ENCODE measurements at regions not wholly inside any gene's neighbourhood (a gene's known extent, or its start where the extent isn't known, plus 50 kb on each side); places are given as distances from the start of the nearest gene placed in this dataset.

DNA sequence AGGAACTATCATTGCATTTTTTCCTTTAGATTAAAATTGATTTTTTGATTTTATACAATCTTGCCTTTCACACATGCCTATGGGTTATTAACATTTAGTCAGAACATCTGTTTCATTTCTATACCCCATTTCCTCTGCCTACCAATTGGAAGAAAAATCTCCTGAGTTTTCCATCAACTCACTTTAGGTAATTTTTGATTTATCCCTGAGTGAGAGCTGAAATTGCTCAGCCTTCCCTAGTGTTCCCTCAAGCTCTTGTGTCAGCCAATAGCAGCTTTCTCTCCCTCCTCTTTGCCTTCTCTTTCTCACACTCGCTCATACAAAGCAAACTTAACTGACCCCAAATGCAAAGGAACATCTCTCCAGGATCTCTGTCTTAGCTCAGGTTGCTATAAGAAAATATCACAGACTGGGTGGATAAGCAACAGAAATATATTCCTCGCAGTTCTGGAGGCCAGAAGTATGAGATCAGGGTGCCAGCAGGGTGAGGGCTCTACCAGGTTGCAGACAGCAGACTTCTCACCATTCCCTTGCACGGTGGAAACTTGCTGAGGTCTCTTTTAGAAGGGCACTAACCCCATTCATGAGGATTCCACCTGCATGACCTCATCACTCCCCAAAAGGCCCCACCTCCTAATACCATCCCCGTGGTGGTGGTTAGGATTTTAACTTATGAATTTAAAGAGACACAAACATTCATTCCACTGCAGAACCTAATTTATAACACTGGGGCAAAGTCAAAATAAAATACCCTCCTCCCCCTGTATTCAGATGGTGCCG lies 224.2 kb upstream of the SFSWAP start:
- H3K27ac ChIP-seq, result no peak overlapping the region

DNA sequence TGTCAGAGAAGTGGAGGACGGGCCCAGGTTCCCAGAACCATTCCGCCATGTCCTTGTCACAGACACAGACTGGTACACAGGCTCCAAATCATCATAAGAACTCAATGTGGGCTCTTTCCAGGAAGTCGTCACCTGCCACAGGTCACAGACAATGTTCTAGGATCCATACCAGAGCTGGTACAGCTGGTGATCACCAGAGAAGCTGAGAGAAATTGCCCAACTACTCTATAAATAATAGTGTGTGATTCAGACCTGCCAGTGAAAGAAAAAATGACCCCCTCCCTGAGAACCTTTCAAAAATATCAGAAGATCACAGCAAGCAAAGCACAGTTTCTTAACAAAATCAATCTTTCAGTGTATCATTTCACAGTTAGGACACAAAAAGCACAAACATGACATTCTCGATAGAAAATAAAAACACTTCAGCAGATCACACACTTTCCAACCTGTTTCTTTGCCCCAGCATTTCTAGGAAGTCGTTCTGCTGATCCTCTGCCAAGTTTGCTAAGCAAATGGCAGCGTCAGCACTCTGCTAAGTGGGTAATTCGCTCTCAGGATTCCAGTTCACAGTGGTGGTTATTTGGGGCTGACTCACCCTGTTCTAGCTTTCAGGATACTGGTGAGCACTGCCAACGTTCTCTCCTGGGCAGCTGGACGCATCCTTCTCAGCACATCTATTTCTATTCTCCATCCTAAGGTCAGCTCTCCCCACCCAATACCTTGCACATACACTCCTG lies 223.3 kb upstream of the SFSWAP start:
- Histone ChIP-seq H3K9me3 (replicated peaks in 1 of 3) (no peaks in the 10 kb centered on the region), H3K4me3 (no peak overlapping the region), H3K27ac (no peak overlapping the region), H3K27me3 (no peaks in the 10 kb centered on the region), H3K4me1 (replicated peaks in 1 of 2) (no peaks in the 10 kb centered on the region), H3K36me3 (replicated peaks in 1 of 2) (no peaks in the 10 kb centered on the region)
- no peak for TF ChIP-seq POLR2A (IDR thresholded peaks at IDR 0.05)
- intact Hi-C loops (cut with DNase I), result no loop called here
- 27 to 46% (median 38%) methylated on average over 9 of the region's 9 CpGs for WGBS, 4 donors
- peak in 5 of 7 donors; percentile 21 to 71 (median 34) for DNase-seq

More for the DNA sequence above, 224.2 kb upstream of the SFSWAP start:
- TF ChIP-seq CTCF (IDR thresholded peaks at IDR 0.05), result no peak
- no peak for TF ChIP-seq POLR2A (IDR thresholded peaks at IDR 0.05)
- Histone ChIP-seq H3K36me3 (replicated peaks in 1 of 2) (no peaks in the 10 kb centered on the region), H3K9me3 (replicated peaks in 1 of 3) (no peaks in the 10 kb centered on the region), H3K27me3 (no peaks in the 10 kb centered on the region), H3K4me1 (replicated peaks in 1 of 2) (no peaks in the 10 kb centered on the region), H3K4me3 (no peak overlapping the region)
- no peak for DNase-seq
- 51 to 64% (median 58%) methylated on average over 5 of the region's 5 CpGs for WGBS, 4 donors
- intact Hi-C loops (cut with DNase I), result no loop called here

DNA sequence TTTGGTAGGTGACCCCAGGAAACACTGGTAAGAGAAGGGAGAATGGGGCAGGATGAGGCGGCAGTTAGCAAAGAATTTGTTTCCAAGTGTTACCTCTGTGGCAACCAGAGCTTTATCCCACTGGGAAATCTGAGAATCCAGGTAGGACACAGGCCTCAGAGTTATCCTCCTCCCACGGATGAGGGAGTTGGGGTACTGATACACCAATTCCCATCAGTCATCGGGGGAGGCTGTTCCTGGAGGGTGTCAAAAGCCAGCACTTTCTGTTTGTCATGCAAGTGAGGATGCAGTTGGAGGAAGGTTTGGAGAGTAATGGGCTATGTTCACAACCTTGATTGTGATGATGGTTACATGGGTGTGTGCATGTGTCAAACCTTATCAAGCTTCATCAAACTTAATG lies 221.2 kb upstream of the SFSWAP start:
- intact Hi-C loops (cut with DNase I), result no loop called here
- Histone ChIP-seq H3K9me3 (replicated peaks in 1 of 3) (no peaks in the 10 kb centered on the region), H3K4me1 (replicated peaks in 1 of 2) (no peaks in the 10 kb centered on the region), H3K27me3 (no peaks in the 10 kb centered on the region), H3K27ac (no peak overlapping the region), H3K36me3 (replicated peaks in 1 of 2) (no peaks in the 10 kb centered on the region), H3K4me3 (no peak overlapping the region)
- TF ChIP-seq CTCF (IDR thresholded peaks at IDR 0.05), result no peak
- TF ChIP-seq POLR2A (IDR thresholded peaks at IDR 0.05), result no peak
- no peak for DNase-seq
- 81 to 98% (median 88%) methylated on average over 3 of the region's 3 CpGs for WGBS, 4 donors

DNA sequence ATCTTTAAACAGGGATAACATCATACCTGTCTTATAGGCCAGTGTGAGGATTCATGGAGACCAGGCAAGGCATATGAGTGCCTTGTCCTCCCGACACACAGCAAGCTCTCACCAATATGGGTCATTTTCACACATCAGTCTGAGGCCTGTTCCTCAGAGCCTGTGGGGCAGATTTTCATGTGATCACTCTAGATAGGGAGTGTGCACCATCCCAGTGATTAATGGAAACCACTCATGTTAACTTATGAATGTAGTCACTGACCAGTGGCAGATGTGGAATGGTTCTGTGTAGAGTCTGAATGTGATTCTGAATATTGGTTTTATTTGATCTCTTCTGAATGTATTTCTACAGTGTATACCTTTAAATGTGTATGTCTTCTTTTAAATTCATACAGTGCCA lies 219.7 kb upstream of the SFSWAP start:
- no peaks in the 10 kb centered on the region for H3K36me3 ChIP-seq (replicated peaks in 1 of 2)
- intact Hi-C loops (cut with DNase I), result no loop called here
- 88 to 94% (median 90%) methylated on average over 1 of the region's 1 CpG for WGBS, 4 donors
- TF ChIP-seq POLR2A (IDR thresholded peaks at IDR 0.05) (no peak), CTCF (IDR thresholded peaks at IDR 0.05) (no peak)
- no peak overlapping the region for H3K27ac ChIP-seq
- no peak for DNase-seq
- no peaks in the 10 kb centered on the region for H3K27me3 ChIP-seq
- H3K4me1 ChIP-seq (replicated peaks in 1 of 2), result no peaks in the 10 kb centered on the region
- H3K9me3 ChIP-seq (replicated peaks in 1 of 3), result no peaks in the 10 kb centered on the region
- H3K4me3 ChIP-seq, result no peak overlapping the region

Measured in adrenal gland (tissue), 9 donors.